ENCODE measurements at regions not wholly inside any gene's neighbourhood (a gene's known extent, or its start where the extent isn't known, plus 50 kb on each side); places are given as distances from the start of the nearest gene placed in this dataset.

GRCh38 chr5:102018690-102019089 is 277.4 kb downstream of the SLCO4C1 start:
- H3K27me3 ChIP-seq = no peaks in the 10 kb centered on the region
- no peaks in the 10 kb centered on the region for H3K36me3 ChIP-seq
- no peak for TF ChIP-seq EP300 (IDR thresholded peaks at IDR 0.05)
- TF ChIP-seq CTCF (IDR thresholded peaks at IDR 0.05) = no peak
- no peak overlapping the region for H3K4me3 ChIP-seq
- H3K9me3 ChIP-seq = no peaks in the 10 kb centered on the region
- no peak overlapping the region for H3K27ac ChIP-seq
- 88% methylated on average over 8 of the region's 8 CpGs for WGBS
- DNase-seq (ENCODE audit: low spot score in 2 of 2) = no peak
- H3K4me1 ChIP-seq = no peaks in the 10 kb centered on the region

- Histone ChIP-seq H3K36me3 (no peaks in the 10 kb centered on the region), H3K4me1 (no peaks in the 10 kb centered on the region), H3K27me3 (no peaks in the 10 kb centered on the region), H3K4me3 (no peak overlapping the region), H3K27ac (no peak overlapping the region), H3K9me3 (no peaks in the 10 kb centered on the region)
- TF ChIP-seq POLR2AphosphoS5 (IDR thresholded peaks at IDR 0.05) (no peak), POLR2A (IDR thresholded peaks at IDR 0.05) (no peak), EP300 (IDR thresholded peaks at IDR 0.05) (no peak), CTCF (IDR thresholded peaks at IDR 0.05) (no peak)
- 74% methylated on average over 7 of the region's 7 CpGs for WGBS
- DNase-seq (ENCODE audit: low spot score in 2 of 2) = no peak
Observed at GRCh38 chr5:102018279-102018678, 277.8 kb downstream of the SLCO4C1 start.

- H3K27me3 ChIP-seq = no peaks in the 10 kb centered on the region
- no peak overlapping the region for H3K4me3 ChIP-seq
- no peaks in the 10 kb centered on the region for H3K4me1 ChIP-seq
- no peak for DNase-seq (ENCODE audit: low spot score in 2 of 2)
- H3K36me3 ChIP-seq = no peaks in the 10 kb centered on the region
- H3K27ac ChIP-seq = no peak overlapping the region
- no peak for TF ChIP-seq CTCF (IDR thresholded peaks at IDR 0.05)
- no peak for TF ChIP-seq POLR2A (IDR thresholded peaks at IDR 0.05)
- TF ChIP-seq POLR2AphosphoS5 (IDR thresholded peaks at IDR 0.05) = no peak
- 67% methylated on average over 1 of the region's 1 CpG for WGBS
- no peaks in the 10 kb centered on the region for H3K9me3 ChIP-seq
Observed at GRCh38 chr5:102014371-102014770, 281.7 kb downstream of the SLCO4C1 start.

GRCh38 chr5:102010644-102011043 is 285.4 kb downstream of the SLCO4C1 start:
- no peaks in the 10 kb centered on the region for H3K4me1 ChIP-seq
- DNase-seq (ENCODE audit: low spot score in 2 of 2) = no peak
- no peaks in the 10 kb centered on the region for H3K36me3 ChIP-seq
- no peak overlapping the region for H3K4me3 ChIP-seq
- no peaks in the 10 kb centered on the region for H3K27me3 ChIP-seq
- H3K27ac ChIP-seq = no peak overlapping the region
- no peaks in the 10 kb centered on the region for H3K9me3 ChIP-seq
- no peak for TF ChIP-seq POLR2A (IDR thresholded peaks at IDR 0.05)
- TF ChIP-seq EP300 (IDR thresholded peaks at IDR 0.05) = no peak
- TF ChIP-seq POLR2AphosphoS5 (IDR thresholded peaks at IDR 0.05) = no peak
- TF ChIP-seq CTCF (IDR thresholded peaks at IDR 0.05) = no peak

- no peak overlapping the region for H3K27ac ChIP-seq
- no peak for DNase-seq (ENCODE audit: low spot score in 2 of 2)
- no peaks in the 10 kb centered on the region for H3K36me3 ChIP-seq
- no peaks in the 10 kb centered on the region for H3K4me1 ChIP-seq
- H3K9me3 ChIP-seq = peaks cover 3% of the 10 kb centered on the region
- 92% methylated on average over 1 of the region's 1 CpG for WGBS
- no peak overlapping the region for H3K4me3 ChIP-seq
- no peak for TF ChIP-seq POLR2AphosphoS5 (IDR thresholded peaks at IDR 0.05)
- TF ChIP-seq CTCF (IDR thresholded peaks at IDR 0.05) = no peak
- no peak for TF ChIP-seq EP300 (IDR thresholded peaks at IDR 0.05)
- TF ChIP-seq POLR2A (IDR thresholded peaks at IDR 0.05) = no peak
- no peaks in the 10 kb centered on the region for H3K27me3 ChIP-seq
Observed at GRCh38 chr5:101997235-101997634, 298.8 kb downstream of the SLCO4C1 start.

Measured in suprapubic skin (tissue), 4 donors.